Adrenal gland (tissue), 5 donors: ENCODE measurements at regions not wholly inside any gene's neighbourhood (a gene's known extent, or its start where the extent isn't known, plus 50 kb on each side); places are given as distances from the start of the nearest gene placed in this dataset.

Experiments used
- POLR2A ChIP-seq, 2 donors: fragments of 450-650 bp; IDR thresholded peaks; one replicate each; pipeline ENCODE4 v1.6.1; 2017; ENCODE audit warnings: antibody characterized with exemption in 2 of 2, mild to moderate bottlenecking in 2 of 2, moderate library complexity in 1 of 2
- TF ChIP-seq, protein P1 (sequence below), 6 experiments: fragments of 450-650 bp in 4 of 6; fragments of 200-600 bp in 2 of 6; sonication (generic) in 1 of 6; IDR thresholded peaks; 1 replicate in 5 of 6; 2 replicates in 1 of 6; pipeline versions ENCODE4 v1.5.1 to v1.8.0; 2016 to 2021; ENCODE audit warnings: antibody characterized with exemption in 6 of 6, mild to moderate bottlenecking in 2 of 6, moderate library complexity in 1 of 6
- donor health status: DM: no; HTN: no; CAD: no.

DNA sequence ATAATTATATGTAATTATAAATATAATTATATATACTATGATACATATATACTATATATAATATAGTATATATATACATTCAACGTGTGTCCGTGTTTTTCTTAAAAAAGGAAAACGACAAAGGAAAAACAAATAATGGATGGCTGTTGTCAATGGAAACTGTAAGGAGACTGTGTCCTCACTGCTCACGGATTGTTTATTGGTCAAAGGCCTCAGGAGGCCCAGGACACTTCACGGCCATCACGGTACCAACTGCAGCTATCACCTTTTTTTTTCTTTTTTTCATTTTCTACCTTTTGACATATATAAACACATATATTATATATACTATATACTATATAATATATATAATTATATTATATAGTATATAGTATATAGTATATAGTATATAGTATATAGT is 113.4 kb downstream of the SPTSSA start:
- TF ChIP-seq, protein P1, sequence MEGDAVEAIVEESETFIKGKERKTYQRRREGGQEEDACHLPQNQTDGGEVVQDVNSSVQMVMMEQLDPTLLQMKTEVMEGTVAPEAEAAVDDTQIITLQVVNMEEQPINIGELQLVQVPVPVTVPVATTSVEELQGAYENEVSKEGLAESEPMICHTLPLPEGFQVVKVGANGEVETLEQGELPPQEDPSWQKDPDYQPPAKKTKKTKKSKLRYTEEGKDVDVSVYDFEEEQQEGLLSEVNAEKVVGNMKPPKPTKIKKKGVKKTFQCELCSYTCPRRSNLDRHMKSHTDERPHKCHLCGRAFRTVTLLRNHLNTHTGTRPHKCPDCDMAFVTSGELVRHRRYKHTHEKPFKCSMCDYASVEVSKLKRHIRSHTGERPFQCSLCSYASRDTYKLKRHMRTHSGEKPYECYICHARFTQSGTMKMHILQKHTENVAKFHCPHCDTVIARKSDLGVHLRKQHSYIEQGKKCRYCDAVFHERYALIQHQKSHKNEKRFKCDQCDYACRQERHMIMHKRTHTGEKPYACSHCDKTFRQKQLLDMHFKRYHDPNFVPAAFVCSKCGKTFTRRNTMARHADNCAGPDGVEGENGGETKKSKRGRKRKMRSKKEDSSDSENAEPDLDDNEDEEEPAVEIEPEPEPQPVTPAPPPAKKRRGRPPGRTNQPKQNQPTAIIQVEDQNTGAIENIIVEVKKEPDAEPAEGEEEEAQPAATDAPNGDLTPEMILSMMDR (IDR thresholded peaks at IDR 0.05) = no peak
- TF ChIP-seq POLR2A (IDR thresholded peaks at IDR 0.05) = no peak
